Right renal pelvis (tissue), 4 donors: ENCODE measurements at regions not wholly inside any gene's neighbourhood (a gene's known extent, or its start where the extent isn't known, plus 50 kb on each side); places are given as distances from the start of the nearest gene placed in this dataset.

Experiments
- DNase-seq, 4 donors: peaks; one replicate each; pipeline ENCODE4 v3.0.0-alpha.2; 2013; ENCODE audit warnings: low read depth in 4 of 4, low spot score in 3 of 4, missing footprints in 1 of 4

DNA sequence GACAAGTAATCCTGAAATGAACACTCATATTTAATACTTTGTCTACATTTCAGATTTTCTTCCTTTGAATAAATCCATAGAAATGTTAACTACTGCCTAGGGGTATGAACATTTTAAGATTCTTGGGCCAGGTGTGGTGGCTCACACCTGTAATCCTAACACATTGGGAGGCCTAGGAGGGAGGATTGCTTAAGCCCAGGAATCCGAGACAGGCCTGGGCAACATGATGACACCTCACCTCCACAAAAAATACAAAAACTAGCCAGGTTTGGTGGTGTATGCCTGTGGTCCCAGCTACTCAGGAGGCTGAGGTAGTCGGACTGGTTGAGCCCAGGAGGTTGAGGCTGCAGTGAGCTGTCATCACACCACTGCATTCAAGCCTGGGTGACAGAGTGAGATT, 73.9 kb upstream of the PIAS1 start:
- no peak for DNase-seq

DNA sequence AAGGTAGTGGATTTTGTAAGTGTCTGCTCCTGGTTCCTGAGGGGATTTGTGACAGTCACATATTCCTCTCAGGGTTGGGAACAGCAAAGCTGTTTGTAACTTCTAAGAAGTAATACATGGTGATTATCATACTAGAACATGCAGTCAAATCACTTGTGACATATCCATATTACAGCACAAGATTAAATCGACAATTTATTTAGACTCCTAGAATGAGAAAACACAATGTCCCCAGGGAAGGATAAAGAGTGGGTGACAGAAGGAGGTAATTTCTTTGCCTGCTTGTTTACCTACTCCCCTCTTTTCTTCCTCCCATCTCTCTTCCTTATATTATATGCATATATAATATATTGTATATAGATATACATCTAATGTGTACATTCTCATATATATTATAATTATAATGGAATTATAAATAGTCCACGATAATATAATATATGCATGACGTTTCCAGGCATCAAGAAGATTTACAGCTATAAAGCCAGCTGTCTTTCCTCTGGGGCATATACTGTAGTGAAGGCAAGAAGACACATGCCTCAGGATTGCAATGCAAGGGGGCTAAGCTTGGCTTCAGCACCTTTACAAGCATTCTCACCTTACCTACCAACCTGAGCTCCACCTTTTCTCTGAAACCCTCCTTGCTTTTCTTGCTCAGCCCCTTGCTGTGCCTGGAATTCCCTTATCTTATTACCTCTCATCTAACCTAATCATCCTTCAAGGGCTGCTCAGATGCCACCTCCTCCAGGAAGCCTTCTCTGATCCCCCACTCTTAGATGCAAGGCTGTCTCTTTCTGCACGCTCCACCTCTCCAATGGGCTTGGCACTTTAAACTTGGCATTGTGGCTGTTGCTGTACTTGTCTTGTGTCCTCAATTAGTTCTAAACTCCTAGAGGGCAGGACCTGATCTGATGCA, 73.1 kb upstream of the PIAS1 start:
- DNase-seq: no peak

DNA sequence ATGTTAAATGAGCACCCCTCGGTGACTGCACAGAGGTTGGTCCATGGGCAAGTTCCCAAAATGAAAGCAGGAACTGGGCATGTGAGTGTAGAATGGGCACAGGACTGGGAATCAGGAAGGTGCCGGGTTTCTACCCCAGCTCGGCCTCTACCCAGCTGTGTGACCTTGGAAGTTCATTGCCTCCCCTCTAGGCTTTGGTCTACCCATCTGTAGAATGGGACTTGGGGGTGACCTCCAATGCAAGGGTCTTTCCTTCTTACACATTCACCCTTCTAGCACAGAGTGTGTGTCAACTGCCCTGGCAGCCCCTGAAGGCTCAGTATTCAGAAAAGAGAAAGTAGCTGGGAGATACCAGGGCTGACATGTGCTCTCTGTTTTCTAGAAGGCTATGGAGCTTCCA, 72.3 kb upstream of the PIAS1 start:
- no peak for DNase-seq

DNA sequence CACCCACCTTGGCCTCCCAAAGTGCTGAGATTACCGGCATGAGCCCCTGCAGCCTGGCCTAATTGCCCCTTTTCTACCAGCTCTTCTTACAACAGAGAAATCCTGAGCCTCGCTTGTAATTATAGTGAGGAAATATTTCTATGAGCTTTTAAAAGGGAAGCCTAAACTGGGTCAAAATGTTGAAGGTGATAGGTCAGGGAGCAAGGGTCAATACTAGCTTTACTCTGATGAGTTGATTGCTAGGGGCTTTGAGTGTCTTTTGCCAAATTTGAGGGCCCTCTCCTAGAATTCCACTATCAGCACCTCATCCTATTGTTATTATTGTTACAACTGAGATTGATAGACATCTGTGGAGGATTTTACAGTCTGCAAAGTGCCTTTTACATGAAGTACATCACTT, 62.4 kb upstream of the PIAS1 start:
- no peak for DNase-seq

DNA sequence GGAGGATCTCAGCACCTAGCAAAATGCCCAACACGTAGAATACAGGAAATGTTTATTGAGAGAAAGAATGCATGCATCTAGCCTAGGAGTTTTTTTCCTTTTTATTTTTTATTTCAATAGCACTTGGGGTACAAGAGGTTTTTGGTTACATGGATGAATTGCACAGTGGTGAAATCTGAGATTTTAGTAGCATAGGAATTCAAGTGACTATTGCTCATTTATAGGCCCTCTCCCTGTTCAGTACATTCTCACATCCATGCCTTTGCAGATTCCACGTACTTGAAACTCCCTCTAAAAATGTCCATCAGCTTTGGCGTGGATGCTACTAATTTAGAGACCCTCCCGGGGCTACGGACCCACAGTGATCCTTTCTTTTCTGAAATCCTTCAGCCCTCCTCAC, 61.7 kb upstream of the PIAS1 start:
- DNase-seq: no peak

DNA sequence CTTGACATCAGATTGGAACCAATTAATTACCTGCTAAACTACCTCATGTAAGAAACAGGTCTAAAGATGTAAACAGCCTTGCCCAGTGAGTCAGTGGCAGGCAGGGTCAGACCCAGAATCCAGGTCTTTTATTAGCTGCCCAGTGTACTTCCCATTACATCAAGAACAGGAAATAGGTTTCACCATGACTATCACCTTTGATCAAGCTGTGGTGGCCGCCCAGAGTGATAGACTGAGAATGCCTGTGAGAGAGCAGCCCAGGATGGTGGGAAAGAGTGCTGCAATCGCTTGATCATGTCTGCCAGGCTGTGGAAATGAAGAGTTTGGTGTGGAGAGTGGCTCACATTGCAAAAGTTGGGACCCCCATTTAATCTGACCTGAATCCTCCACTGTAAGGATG, 61.3 kb upstream of the PIAS1 start:
- no peak for DNase-seq

DNA sequence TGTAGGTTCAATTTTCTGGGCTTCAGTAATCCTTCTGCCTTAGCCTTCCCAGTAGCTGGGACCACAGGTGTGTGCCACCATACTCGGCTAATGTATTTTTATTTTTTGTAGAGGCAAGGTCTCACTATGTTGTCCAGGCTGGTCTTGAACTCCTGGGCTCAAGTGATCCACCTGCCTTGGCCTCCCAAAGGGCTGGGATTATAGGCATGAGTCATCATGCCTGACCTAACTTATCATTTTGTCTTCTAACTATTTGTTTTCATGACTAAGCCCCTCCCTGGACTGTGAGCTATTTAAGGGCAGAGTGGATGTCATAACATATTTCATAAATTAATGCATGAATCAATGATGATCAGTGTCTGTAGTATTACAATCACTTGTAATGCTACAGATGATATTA, 56.1 kb upstream of the PIAS1 start:
- DNase-seq: no peak

DNA sequence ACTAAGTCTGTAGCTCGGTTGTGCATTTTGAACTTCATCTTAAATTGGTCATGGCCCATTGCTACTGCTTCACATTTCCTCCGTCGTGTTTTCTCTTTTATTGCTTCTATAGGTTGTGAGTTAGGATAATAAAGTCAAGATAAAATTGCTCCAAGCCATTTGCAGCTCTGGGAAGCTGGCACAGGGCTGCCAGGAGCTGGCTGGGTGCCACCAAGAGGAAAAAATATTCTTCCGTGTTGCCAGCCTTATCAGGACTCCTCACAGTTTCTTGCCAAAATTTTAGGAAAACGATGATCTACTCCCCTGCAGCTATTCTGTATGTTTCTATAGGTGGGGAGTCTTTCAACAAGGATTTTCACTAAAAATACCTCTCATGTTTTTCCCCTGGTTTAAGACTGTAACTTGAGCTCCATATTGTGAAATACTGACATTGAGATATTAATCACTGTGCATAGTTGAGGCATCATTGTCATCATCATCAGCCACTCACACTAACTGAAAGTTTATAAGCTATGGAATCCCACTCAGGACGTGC, 55.4 kb upstream of the PIAS1 start:
- no peak for DNase-seq

DNA sequence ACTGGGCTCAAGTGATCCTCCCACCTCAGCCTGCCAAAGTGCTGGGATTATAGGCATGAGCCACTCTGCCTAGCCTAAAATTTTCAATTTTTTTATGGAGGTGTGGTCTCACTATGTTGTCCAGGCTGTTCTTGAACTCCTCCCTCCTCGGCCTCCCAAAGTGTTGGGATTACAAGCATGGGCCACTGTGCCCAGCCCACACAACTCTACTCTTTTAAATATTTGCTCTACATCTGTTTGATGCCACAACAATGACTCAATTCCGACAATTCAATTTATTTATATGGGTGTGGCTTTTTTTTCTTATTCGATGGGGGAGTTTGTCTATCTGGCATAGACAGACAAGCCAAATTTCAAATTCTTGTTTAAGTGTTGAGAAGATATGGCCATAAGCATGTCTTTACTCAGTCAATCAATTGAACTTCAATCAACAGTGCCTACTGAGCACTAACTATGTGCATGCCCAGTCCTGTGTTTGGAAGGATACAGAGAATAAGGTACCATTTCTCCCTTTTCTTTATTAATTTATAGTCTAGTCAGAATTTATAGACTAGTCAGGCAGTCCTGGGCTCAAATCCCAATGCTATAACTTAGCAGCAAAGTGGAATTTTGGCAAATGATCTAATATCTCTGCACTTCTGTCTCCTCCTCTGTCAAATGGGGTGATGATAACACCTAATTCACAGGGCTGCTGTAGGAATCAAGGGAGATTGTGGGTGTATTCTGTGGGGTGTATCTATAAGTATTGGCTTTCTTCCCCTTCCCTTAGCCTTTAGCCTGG, 54.6 kb upstream of the PIAS1 start:
- DNase-seq: no peak

DNA sequence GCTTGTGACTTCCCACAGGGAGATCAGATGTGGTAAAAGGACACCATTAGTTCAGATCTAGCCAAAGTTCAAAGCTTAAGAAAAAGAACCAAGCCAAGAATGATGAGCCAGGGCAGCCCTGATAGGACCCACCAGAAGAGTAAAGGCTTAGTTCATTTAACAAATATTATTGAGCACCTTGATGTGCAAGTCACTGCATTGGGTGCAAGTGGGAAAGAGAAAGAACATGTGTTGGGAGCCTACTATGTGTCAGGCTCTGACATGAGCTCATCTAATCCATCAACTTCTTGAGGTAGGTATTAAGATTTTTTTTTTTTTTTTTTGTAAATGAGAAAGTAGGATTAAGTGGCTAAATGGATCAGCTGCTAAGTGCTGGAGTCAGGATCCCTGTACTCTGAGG, 53.4 kb upstream of the PIAS1 start:
- no peak for DNase-seq

DNA sequence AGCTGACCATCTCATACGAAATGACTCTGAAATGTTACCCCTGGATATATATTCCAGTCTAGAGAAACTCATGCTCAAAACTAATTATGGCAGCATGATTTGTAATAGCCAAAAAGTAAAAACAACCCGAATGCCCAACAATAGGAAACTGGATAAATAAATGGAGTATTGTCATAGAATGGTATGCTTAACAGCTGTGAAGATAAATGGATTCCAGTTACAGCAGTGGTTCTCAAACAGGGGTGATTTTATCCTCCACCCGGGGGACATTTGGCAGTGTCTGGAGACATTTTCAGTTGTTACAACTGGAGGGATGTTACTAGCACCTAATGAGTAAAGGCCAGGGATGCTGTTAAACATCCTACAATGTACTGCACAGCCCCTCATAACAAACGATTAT, 52.3 kb upstream of the PIAS1 start:
- no peak for DNase-seq

DNA sequence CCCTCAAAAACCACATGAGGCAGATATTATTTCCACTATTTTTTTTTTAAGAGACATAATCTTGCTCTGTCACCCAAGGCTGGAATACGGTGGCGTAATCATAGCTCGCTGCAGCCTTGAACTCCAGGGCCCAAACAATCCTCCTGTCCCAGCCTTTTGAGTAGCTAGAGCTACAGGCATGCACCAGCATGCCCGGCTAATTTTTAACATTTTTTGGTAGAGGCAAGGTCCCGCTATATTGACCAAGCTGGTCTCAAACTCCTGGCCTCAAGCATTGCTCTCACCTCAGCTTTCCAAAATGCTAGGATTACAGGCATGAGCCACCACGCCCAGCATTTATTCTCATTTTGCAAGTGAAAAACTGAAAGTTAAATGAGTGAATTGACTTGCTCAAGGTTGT, 50.8 kb upstream of the PIAS1 start:
- no peak for DNase-seq
